H1 (cell line): ENCODE measurements at regions not wholly inside any gene's neighbourhood (a gene's known extent, or its start where the extent isn't known, plus 50 kb on each side); places are given as distances from the start of the nearest gene placed in this dataset.

ENCODE experiments used
- CTCF ChIA-PET: fragments of 300-600 bp; sonication (Branson Sonifier 250); formaldehyde crosslinking; loops from one replicate; lab custom pipeline; 2021; ENCODE audit not compliant: partially characterized antibody; lab: Charles Lee
- POLR2A ChIA-PET: fragments of 300-600 bp; sonication (Branson Sonifier 250); formaldehyde crosslinking; loops from one replicate; lab custom pipeline; 2021; ENCODE audit warnings: inconsistent platforms; ENCODE audit not compliant: partially characterized antibody; lab: Charles Lee
- DNase-seq, 2 experiments: peaks; one replicate each; pipeline versions ENCODE4 v3.0.0 to v3.0.0-alpha.2; 2010 to 2022; ENCODE audit warnings: low spot score in 2 of 2, low read depth in 1 of 2, mixed read lengths in 1 of 2
- FAIRE-seq: peaks from 2 replicates; lab custom pipeline; 2011; peaks lifted over from hg19 to GRCh38; lab: Jason Lieb, UNC
- H2AFZ ChIP-seq: 2 replicates; pipeline ENCODE4 v1.8.1; 2012; ENCODE audit warnings: low read length, inconsistent platforms
- H2AK5ac ChIP-seq: 2 replicates; pipeline ENCODE4 v1.6.1; 2013; ENCODE audit warnings: low read depth, low read length
- H2BK120ac ChIP-seq: replicated peaks from 2 replicates; pipeline ENCODE3; 2013; ENCODE audit warnings: low read depth, low read length, inconsistent platforms
- H2BK12ac ChIP-seq: 2 replicates; pipeline ENCODE4 v1.6.1; 2013; ENCODE audit warnings: low read depth, low read length
- H2BK15ac ChIP-seq: 2 replicates; pipeline ENCODE4 v1.6.1; 2013; ENCODE audit warnings: low read length
- H2BK20ac ChIP-seq: 2 replicates; pipeline ENCODE4 v1.6.1; 2013; ENCODE audit warnings: low read length
- H2BK5ac ChIP-seq: 2 replicates; pipeline ENCODE4 v1.6.1; 2013; ENCODE audit warnings: low read depth, low read length
- H3K14ac ChIP-seq: 2 replicates; pipeline ENCODE4 v1.6.1; 2013; ENCODE audit warnings: inconsistent platforms; ENCODE audit not compliant: insufficient read length
- H3K18ac ChIP-seq: 2 replicates; pipeline ENCODE4 v1.6.1; 2013; ENCODE audit warnings: low read length; ENCODE audit errors: extremely low read depth
- H3K23ac ChIP-seq: 2 replicates; pipeline ENCODE4 v1.6.1; 2013; ENCODE audit warnings: inconsistent platforms; ENCODE audit not compliant: insufficient read length
- H3K23me2 ChIP-seq: 2 replicates; pipeline ENCODE4 v1.6.1; 2013; ENCODE audit warnings: low read depth, low read length
- H3K27ac ChIP-seq: 2 replicates; pipeline ENCODE4 v1.6.1; 2011; ENCODE audit warnings: low read depth, low read length, inconsistent platforms
- H3K27me3 ChIP-seq, 4 experiments: replicated peaks in 1 of 4; 1 replicate in 1 of 4; 2 replicates in 3 of 4; pipeline versions ENCODE4 v1.6.1 to v1.8.1; 2011 to 2013; ENCODE audit warnings: low read length in 3 of 4, mild to moderate bottlenecking in 3 of 4, inconsistent platforms in 2 of 4, mixed read lengths in 2 of 4, moderate library complexity in 1 of 4; ENCODE audit not compliant: control insufficient read depth in 3 of 4, insufficient read depth in 3 of 4; ENCODE audit errors: extremely low read depth in 1 of 4
- H3K36me3 ChIP-seq, 4 experiments: 2 replicates each; pipeline versions ENCODE4 v1.6.1 to v1.8.1; 2011 to 2013; ENCODE audit warnings: mild to moderate bottlenecking in 4 of 4, low read length in 3 of 4, moderate library complexity in 2 of 4, control low read depth in 1 of 4, inconsistent platforms in 1 of 4; ENCODE audit not compliant: insufficient read depth in 4 of 4, control insufficient read depth in 2 of 4
- H3K4ac ChIP-seq: replicated peaks from 2 replicates; pipeline ENCODE3; 2013; ENCODE audit warnings: low read length, low read depth, mixed read lengths, inconsistent platforms; ENCODE audit not compliant: insufficient read length
- H3K4me1 ChIP-seq, 4 experiments: replicated peaks in 1 of 4; 1 replicate in 1 of 4; 2 replicates in 3 of 4; pipeline versions ENCODE4 v1.6.1 to v1.8.1; 2011 to 2013; ENCODE audit warnings: low read length in 3 of 4, inconsistent platforms in 2 of 4, mixed read lengths in 1 of 4; ENCODE audit not compliant: insufficient read depth in 4 of 4, control insufficient read depth in 3 of 4
- H3K4me2 ChIP-seq, 2 experiments: 2 replicates each; pipeline versions ENCODE4 v1.6.1 to v1.8.1; 2011 to 2013; ENCODE audit warnings: low read depth in 2 of 2, low read length in 2 of 2, control low read depth in 1 of 2, inconsistent platforms in 1 of 2, mild to moderate bottlenecking in 1 of 2; ENCODE audit not compliant: insufficient read depth in 1 of 2
- H3K4me3 ChIP-seq, 4 experiments: fragments of 200-600, 300-600 bp in 1 of 4; sonication (generic), shearing (Covaris generic), sonication (Bioruptor Twin) in 1 of 4; 2 replicates each; pipeline versions ENCODE4 v1.5.1 to v1.8.1; 2011 to 2016; ENCODE audit warnings: low read length in 4 of 4, low read depth in 3 of 4, control low read depth in 2 of 4, inconsistent platforms in 2 of 4, mild to moderate bottlenecking in 2 of 4, mixed read lengths in 1 of 4, moderate library complexity in 1 of 4; ENCODE audit not compliant: insufficient read depth in 2 of 4; ENCODE audit errors: extremely low read depth in 1 of 4
- H3K56ac ChIP-seq: replicated peaks from 2 replicates; pipeline ENCODE3; 2013; ENCODE audit warnings: low read depth, mild to moderate bottlenecking, mixed read lengths, low read length, inconsistent platforms; ENCODE audit not compliant: insufficient read length
- H3K79me1 ChIP-seq: 2 replicates; pipeline ENCODE4 v1.6.1; 2013; ENCODE audit warnings: low read depth, low read length, control low read depth
- H3K79me2 ChIP-seq, 2 experiments: 2 replicates each; pipeline versions ENCODE4 v1.6.1 to v1.8.1; 2012 to 2013; ENCODE audit warnings: low read length in 2 of 2, mild to moderate bottlenecking in 2 of 2, inconsistent platforms in 1 of 2; ENCODE audit not compliant: insufficient read depth in 2 of 2, control insufficient read depth in 1 of 2
- H3K9ac ChIP-seq, 4 experiments: replicated peaks in 1 of 4; 1 replicate in 1 of 4; 2 replicates in 3 of 4; pipeline versions ENCODE4 v1.6.1 to v1.8.1; 2011 to 2013; ENCODE audit warnings: low read depth in 3 of 4, low read length in 3 of 4, control low read depth in 2 of 4, mild to moderate bottlenecking in 2 of 4, moderate library complexity in 2 of 4, inconsistent platforms in 1 of 4; ENCODE audit errors: extremely low read depth in 1 of 4
- H3K9me3 ChIP-seq, 2 experiments: 2 replicates each; pipeline versions ENCODE4 v1.6.1 to v1.8.1; 2012 to 2013; ENCODE audit warnings: mild to moderate bottlenecking in 2 of 2, moderate library complexity in 2 of 2, control low read depth in 1 of 2, inconsistent platforms in 1 of 2, low read depth in 1 of 2, low read length in 1 of 2, mixed read lengths in 1 of 2; ENCODE audit not compliant: insufficient read depth in 2 of 2
- H4K20me1 ChIP-seq, 2 experiments: replicated peaks in 1 of 2; 2 replicates each; pipeline versions ENCODE3 to v1.8.1; 2011 to 2013; ENCODE audit warnings: inconsistent platforms in 2 of 2, low read length in 2 of 2, mild to moderate bottlenecking in 1 of 2; ENCODE audit not compliant: insufficient read depth in 2 of 2, control insufficient read depth in 1 of 2
- H4K5ac ChIP-seq: 2 replicates; pipeline ENCODE4 v1.6.1; 2013; ENCODE audit warnings: low read length, low read depth, mixed read lengths, inconsistent platforms; ENCODE audit not compliant: insufficient read length
- H4K8ac ChIP-seq: 2 replicates; pipeline ENCODE4 v1.8.0; 2013; ENCODE audit warnings: mild to moderate bottlenecking, moderate library complexity, low read length, inconsistent platforms; ENCODE audit not compliant: insufficient read depth; ENCODE audit errors: extremely low read depth
- H4K91ac ChIP-seq: replicated peaks from 2 replicates; pipeline ENCODE3; 2013; ENCODE audit warnings: low read length, mixed read lengths, inconsistent platforms; ENCODE audit not compliant: insufficient read length
- CHD2 ChIP-seq: IDR thresholded peaks from 2 replicates; pipeline ENCODE4 v1.6.1; 2012; ENCODE audit warnings: low read length, improper control_type of control experiment
- EGR1 ChIP-seq: IDR thresholded peaks from 2 replicates; pipeline ENCODE4 v1.6.1; 2011; ENCODE audit warnings: low read depth, low read length, borderline replicate concordance
- FOSL1 ChIP-seq: IDR thresholded peaks from 2 replicates; pipeline ENCODE4 v1.6.1; 2011; ENCODE audit warnings: mild to moderate bottlenecking, low read depth, low read length, moderate library complexity; ENCODE audit not compliant: insufficient read depth
- GABPA ChIP-seq: IDR thresholded peaks from 2 replicates; pipeline ENCODE4 v1.6.1; 2011; ENCODE audit warnings: mild to moderate bottlenecking, low read length, moderate library complexity, borderline replicate concordance; ENCODE audit not compliant: insufficient read depth
- GTF2F1 ChIP-seq: IDR thresholded peaks from 2 replicates; pipeline ENCODE4 v1.6.1; 2012; ENCODE audit warnings: low read depth, low read length, improper control_type of control experiment, borderline replicate concordance
- NANOG ChIP-seq: IDR thresholded peaks from 2 replicates; pipeline ENCODE4 v1.6.1; 2011; ENCODE audit warnings: low read length, low read depth, mild to moderate bottlenecking, inconsistent platforms; ENCODE audit not compliant: insufficient read depth, poor library complexity, severe bottlenecking
- NRF1 ChIP-seq: IDR thresholded peaks from 2 replicates; pipeline ENCODE4 v1.6.1; 2011; ENCODE audit warnings: mild to moderate bottlenecking, low read depth, low read length, improper control_type of control experiment
- PHF8 ChIP-seq: fragments of 200-600 bp; sonication (generic); conservative IDR thresholded peaks from 2 replicates; pipeline ENCODE4 v1.7.1; 2012; ENCODE audit warnings: low read depth, mild to moderate bottlenecking, inconsistent platforms, low read length, moderate library complexity
- SRF ChIP-seq: IDR thresholded peaks from 2 replicates; pipeline ENCODE4 v1.6.1; 2011; ENCODE audit warnings: mild to moderate bottlenecking, low read depth, low read length, moderate library complexity
- TAF7 ChIP-seq: optimal IDR thresholded peaks from 2 replicates; pipeline ENCODE3; 2011; ENCODE audit warnings: low read depth, mild to moderate bottlenecking, inconsistent platforms, low read length, moderate library complexity, borderline replicate concordance
- WGBS, 2 experiments: shearing (Covaris generic) in 1 of 2; methylation state at CpG; one replicate each; pipeline versions ENCODE4 v1.1.6 to v1.1.7; 2013 to 2015; ENCODE audit warnings: low lambda C conversion rate in 2 of 2, mixed read lengths in 2 of 2, inconsistent platforms in 1 of 2, low coverage in 1 of 2, missing lambda C conversion rate in 1 of 2; ENCODE audit not compliant: insufficient replicate concordance in 2 of 2, insufficient coverage in 1 of 2, insufficient read length in 1 of 2; ENCODE audit errors: extremely low coverage in 1 of 2, missing lambda C conversion rate in 1 of 2; 5-methylcytosine and 5-hydroxymethylcytosine counted together

DNA sequence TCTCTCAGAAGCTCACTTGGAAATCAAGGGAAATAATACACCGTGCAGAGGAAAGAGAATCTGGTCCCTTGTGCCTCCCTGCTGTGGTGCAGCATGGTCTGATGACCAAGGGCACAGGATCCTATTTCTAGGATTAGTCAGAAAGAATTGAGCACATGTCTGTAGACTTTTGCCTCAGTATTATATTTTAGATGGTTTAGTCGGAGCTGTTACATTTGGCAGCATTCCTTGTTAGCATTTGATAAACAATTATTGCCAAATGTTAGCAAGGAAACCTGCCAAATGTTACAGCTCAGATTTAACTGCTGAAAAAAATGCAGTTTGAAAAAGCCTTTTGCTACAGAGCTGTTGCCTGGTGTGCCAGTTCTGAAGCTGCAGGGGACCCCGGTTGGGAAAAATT lies 183.5 kb upstream of the DPYD start:
- Histone ChIP-seq H3K79me2 (no peaks in the 10 kb centered on the region), H3K9me3 (no peaks in the 10 kb centered on the region; a peak in 1 of 4 replicates), H3K79me1 (no peaks in the 10 kb centered on the region), H2BK12ac (no peak overlapping the region), H3K27me3 (no peaks in the 10 kb centered on the region), H3K27ac (no peak overlapping the region), H3K23ac (no peak overlapping the region), H3K9ac (no peak overlapping the region), H2BK20ac (no peak overlapping the region), H2AFZ (0 out of 2 replicates have a peak overlapping the region, but pooled peaks have one; percentile 26), H3K56ac (no peak overlapping the region), H3K14ac (no peak overlapping the region), H3K4ac (no peak overlapping the region), H4K8ac (no peak overlapping the region)
- FAIRE-seq = no peak
- DNase-seq = no peak
- WGBS, 2 experiments = 93% methylated on average over 3 of the region's 3 CpGs; no CpG with 5 or more reads in 1 of the 2 experiments
- CTCF ChIA-PET = interaction anchor here (0.5 to 1.0 kb wide), 4 partner anchors 118 to 894 kb away, joined by 3 to 4 read pairs (median 4); no protein-coding TSS in a partner anchor
- no peak for TF ChIP-seq NANOG
- no peak for TF ChIP-seq TAF7
- no peak for TF ChIP-seq GABPA
- TF ChIP-seq EGR1 = no peak
- no peak for TF ChIP-seq FOSL1
- TF ChIP-seq CHD2 = no peak
- no peak for TF ChIP-seq SRF
- TF ChIP-seq NRF1 = no peak
- TF ChIP-seq GTF2F1 = no peak
- TF ChIP-seq PHF8 = no peak
- TF ChIP-seq, all 59 proteins: peak for 0
- Histone ChIP-seq H3K4me2 (no peak overlapping the region), H3K4me1 (no peaks in the 10 kb centered on the region; a peak in 1 of 7 replicates), H4K91ac (no peak overlapping the region), H3K23me2 (no peaks in the 10 kb centered on the region), H3K36me3 (no peaks in the 10 kb centered on the region), H3K18ac (no peak overlapping the region), H4K20me1 (no peaks in the 10 kb centered on the region), H2BK120ac (no peak overlapping the region), H2AK5ac (no peak overlapping the region), H2BK15ac (no peak overlapping the region), H3K4me3 (no peak overlapping the region), H4K5ac (no peak overlapping the region), H2BK5ac (no peak overlapping the region)
- POLR2A ChIA-PET = no interaction called here
